Smooth muscle cell (in vitro differentiated cells): ENCODE measurements at regions not wholly inside any gene's neighbourhood (a gene's known extent, or its start where the extent isn't known, plus 50 kb on each side); places are given as distances from the start of the nearest gene placed in this dataset.

Experiments
- DNase-seq: peaks from one replicate; lab custom pipeline; 2025; ENCODE audit not compliant: unreplicated experiment; lab: John Stamatoyannopoulos, UW
- H2AFZ ChIP-seq: fragments of 200-600 bp; sonication (generic); 2 replicates; pipeline ENCODE4 v1.6.0; 2016; ENCODE audit warnings: antibody characterized with exemption, low read depth, mild to moderate bottlenecking
- H3F3A ChIP-seq: fragments of 200-600 bp; sonication (generic); 2 replicates; pipeline ENCODE4 v1.6.0; 2017; ENCODE audit warnings: antibody characterized with exemption, low read depth
- H3K27ac ChIP-seq: fragments of 200-600 bp; sonication (generic); 2 replicates; pipeline ENCODE4 v1.5.1; 2016; ENCODE audit warnings: low read depth, mild to moderate bottlenecking
- H3K27me3 ChIP-seq: fragments of 200-600 bp; sonication (generic); 2 replicates; pipeline ENCODE4 v1.6.1; 2016; ENCODE audit warnings: low read depth, mild to moderate bottlenecking
- H3K36me3 ChIP-seq: fragments of 200-600 bp; sonication (generic); 2 replicates; pipeline ENCODE4 v1.5.1; 2016; ENCODE audit warnings: low read depth
- H3K4me1 ChIP-seq: fragments of 200-600 bp; sonication (generic); 2 replicates; pipeline ENCODE4 v1.5.1; 2016; ENCODE audit warnings: low read depth
- H3K4me2 ChIP-seq: fragments of 200-600 bp; sonication (generic); 2 replicates; pipeline ENCODE4 v1.6.0; 2016; ENCODE audit warnings: mild to moderate bottlenecking
- H3K4me3 ChIP-seq: fragments of 200-600 bp; sonication (generic); 2 replicates; pipeline ENCODE4 v1.5.1; 2016; ENCODE audit warnings: mild to moderate bottlenecking
- H3K79me2 ChIP-seq: fragments of 200-600 bp; sonication (generic); 2 replicates; pipeline ENCODE4 v1.6.0; 2016; ENCODE audit warnings: low read depth, mild to moderate bottlenecking
- H3K9ac ChIP-seq: fragments of 200-600 bp; sonication (generic); 2 replicates; pipeline ENCODE4 v1.6.0; 2016; ENCODE audit warnings: low read depth
- H3K9me3 ChIP-seq: fragments of 200-600 bp; sonication (generic); replicated peaks from 2 replicates; pipeline ENCODE4 v1.5.1; 2016; ENCODE audit warnings: low read depth
- H4K20me1 ChIP-seq: fragments of 200-600 bp; sonication (generic); 2 replicates; pipeline ENCODE4 v1.6.0; 2016; ENCODE audit warnings: low read depth
- WGBS: methylation state at CpG from one replicate; pipeline ENCODE4 v1.1.7; 2016; ENCODE audit warnings: low lambda C conversion rate; 5-methylcytosine and 5-hydroxymethylcytosine counted together
- TF ChIP-seq, protein P1 (sequence below): fragments of 200-600 bp; sonication (generic); IDR thresholded peaks from 2 replicates; pipeline ENCODE4 v1.5.1; 2017; ENCODE audit warnings: borderline replicate concordance, mild to moderate bottlenecking, antibody characterized with exemption; ENCODE audit not compliant: insufficient read depth, poor library complexity, severe bottlenecking

DNA sequence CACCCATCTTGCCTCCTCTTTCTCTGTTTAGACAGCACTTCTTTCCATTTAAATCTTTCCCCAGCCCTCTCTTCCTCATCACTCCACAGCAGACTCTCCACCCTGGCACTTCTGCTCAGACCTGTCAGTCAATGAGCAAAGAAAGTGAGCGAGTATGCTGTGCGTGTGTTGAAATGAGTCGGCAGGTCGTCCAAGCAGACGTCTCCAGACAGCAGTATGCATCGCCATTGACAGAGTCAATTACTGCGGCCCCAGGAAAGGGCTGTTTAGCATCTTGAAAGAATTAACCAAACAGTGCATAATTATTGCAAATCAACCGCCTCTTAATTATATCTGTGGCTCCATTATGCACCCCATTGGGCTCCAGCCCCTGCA is 54.8 kb upstream of the KCNG1 start:
- 53% methylated on average over 8 of the region's 8 CpGs for WGBS
- Histone ChIP-seq H4K20me1 (no peaks in the 10 kb centered on the region), H3K36me3 (no peaks in the 10 kb centered on the region), H2AFZ (no peak overlapping the region), H3K4me3 (no peak overlapping the region), H3K27me3 (peaks cover 25% of the 10 kb centered on the region), H3K27ac (no peak overlapping the region), H3K79me2 (no peaks in the 10 kb centered on the region), H3K4me2 (no peak overlapping the region), H3K4me1 (no peaks in the 10 kb centered on the region), H3K9ac (no peak overlapping the region), H3K9me3 (no peaks in the 10 kb centered on the region), H3F3A (no peaks in the 10 kb centered on the region)
- no peak for DNase-seq
- TF ChIP-seq, protein P1, sequence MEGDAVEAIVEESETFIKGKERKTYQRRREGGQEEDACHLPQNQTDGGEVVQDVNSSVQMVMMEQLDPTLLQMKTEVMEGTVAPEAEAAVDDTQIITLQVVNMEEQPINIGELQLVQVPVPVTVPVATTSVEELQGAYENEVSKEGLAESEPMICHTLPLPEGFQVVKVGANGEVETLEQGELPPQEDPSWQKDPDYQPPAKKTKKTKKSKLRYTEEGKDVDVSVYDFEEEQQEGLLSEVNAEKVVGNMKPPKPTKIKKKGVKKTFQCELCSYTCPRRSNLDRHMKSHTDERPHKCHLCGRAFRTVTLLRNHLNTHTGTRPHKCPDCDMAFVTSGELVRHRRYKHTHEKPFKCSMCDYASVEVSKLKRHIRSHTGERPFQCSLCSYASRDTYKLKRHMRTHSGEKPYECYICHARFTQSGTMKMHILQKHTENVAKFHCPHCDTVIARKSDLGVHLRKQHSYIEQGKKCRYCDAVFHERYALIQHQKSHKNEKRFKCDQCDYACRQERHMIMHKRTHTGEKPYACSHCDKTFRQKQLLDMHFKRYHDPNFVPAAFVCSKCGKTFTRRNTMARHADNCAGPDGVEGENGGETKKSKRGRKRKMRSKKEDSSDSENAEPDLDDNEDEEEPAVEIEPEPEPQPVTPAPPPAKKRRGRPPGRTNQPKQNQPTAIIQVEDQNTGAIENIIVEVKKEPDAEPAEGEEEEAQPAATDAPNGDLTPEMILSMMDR = no peak

DNA sequence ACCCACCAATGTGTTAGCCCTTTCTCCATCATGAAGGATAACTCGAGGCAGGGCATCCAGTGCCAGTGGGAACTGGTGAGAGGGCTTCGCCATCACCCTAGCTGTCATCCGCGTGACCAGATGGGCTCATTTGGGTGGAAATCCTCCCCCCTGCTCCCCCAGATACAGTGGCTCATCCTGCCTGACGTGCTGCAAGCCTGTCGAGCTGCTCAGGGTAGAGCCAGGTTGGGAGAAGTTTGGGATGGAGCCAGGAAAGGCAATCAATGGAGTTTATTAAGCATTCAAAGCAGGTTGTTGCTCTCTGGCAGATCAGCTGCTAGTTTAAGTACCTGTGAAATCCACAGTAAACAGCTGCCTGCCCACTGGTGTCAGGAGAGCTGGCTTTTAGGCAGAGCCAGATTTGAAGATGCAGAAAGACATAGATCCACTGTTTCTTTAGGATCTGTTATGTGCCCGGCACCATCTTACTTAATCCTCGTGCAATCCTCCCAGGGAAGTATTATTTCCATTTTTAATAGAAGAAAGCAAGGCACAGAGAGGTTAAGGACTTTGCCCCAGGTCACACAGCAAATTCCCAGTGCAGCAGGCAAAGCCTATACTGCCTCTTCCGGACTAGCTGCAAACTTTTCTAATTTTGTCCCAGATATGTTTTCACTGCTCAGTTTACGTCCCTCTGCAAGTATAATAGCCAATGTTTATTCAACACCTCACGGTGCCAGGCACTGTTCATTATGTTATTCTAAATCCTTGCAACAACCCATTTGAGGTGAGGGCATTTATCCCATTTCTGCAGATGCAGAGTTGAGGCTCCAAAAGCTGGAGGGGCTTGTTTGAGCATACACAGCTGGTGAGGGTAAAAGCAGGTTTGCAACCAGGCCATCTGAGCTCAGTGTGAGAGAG is 54.1 kb upstream of the KCNG1 start:
- Histone ChIP-seq H3K79me2 (no peaks in the 10 kb centered on the region), H3K4me1 (no peaks in the 10 kb centered on the region), H3K27me3 (peaks cover 25% of the 10 kb centered on the region), H3K27ac (no peak overlapping the region), H3K9me3 (no peaks in the 10 kb centered on the region), H3K36me3 (no peaks in the 10 kb centered on the region), H3F3A (no peaks in the 10 kb centered on the region), H3K4me2 (no peak overlapping the region), H4K20me1 (no peaks in the 10 kb centered on the region), H2AFZ (no peak overlapping the region), H3K4me3 (no peak overlapping the region), H3K9ac (no peak overlapping the region)
- DNase-seq = no peak
- 90% methylated on average over 11 of the region's 11 CpGs for WGBS
- TF ChIP-seq, protein P1 = no peak

DNA sequence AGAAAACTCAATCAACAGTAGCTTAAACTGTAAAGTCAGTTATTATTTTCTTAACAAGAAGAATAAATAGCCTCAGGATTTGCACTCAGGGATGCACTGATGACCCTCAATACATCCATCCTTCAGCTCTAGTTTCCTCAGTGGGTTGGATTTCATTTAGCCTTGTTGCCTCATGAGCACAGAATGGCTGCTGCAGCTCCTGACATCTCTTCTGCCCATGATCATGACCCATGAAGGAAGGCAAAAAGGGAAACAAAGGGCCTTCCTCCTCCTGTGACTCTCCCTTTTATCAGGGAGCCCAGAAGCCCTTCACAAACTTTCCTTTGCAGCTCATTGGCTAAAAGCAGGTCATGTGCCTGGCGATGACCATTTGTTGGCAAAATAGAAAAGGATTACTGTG is 51.2 kb upstream of the KCNG1 start:
- Histone ChIP-seq H2AFZ (no peak overlapping the region), H3K4me1 (no peaks in the 10 kb centered on the region), H3K36me3 (no peaks in the 10 kb centered on the region), H3K9ac (no peak overlapping the region), H4K20me1 (no peaks in the 10 kb centered on the region), H3K4me3 (no peak overlapping the region), H3K27me3 (peaks cover 25% of the 10 kb centered on the region), H3K79me2 (no peaks in the 10 kb centered on the region), H3K4me2 (no peak overlapping the region), H3F3A (no peaks in the 10 kb centered on the region), H3K9me3 (no peaks in the 10 kb centered on the region), H3K27ac (no peak overlapping the region)
- no peak for DNase-seq
- 88% methylated on average over 1 of the region's 1 CpG for WGBS
- TF ChIP-seq, protein P1 = no peak
